DND-41 (cell line): ENCODE measurements at regions not wholly inside any gene's neighbourhood (a gene's known extent, or its start where the extent isn't known, plus 50 kb on each side); places are given as distances from the start of the nearest gene placed in this dataset.

Source experiments
- CTCF ChIP-seq: IDR thresholded peaks from 2 replicates; pipeline ENCODE4 v1.5.1; 2012; ENCODE audit warnings: borderline replicate concordance, low read length, moderate library complexity, mild to moderate bottlenecking; ENCODE audit not compliant: poor library complexity, severe bottlenecking; ENCODE audit errors: extremely low read depth
- EZH2 ChIP-seq: IDR thresholded peaks from 3 replicates; pipeline ENCODE4 v1.6.1; 2012; ENCODE audit warnings: borderline replicate concordance, low read depth, mild to moderate bottlenecking, moderate library complexity, low read length, inconsistent platforms; ENCODE audit not compliant: severe bottlenecking

- TF ChIP-seq CTCF (no peak), EZH2 (no peak)
Measured at GRCh38 chr10:35822316-35822715, 180.2 kb upstream of the FZD8 start.
